SK-N-SH treated with all-trans-retinoic acid at 6 μM for 48 hours (cell line): ENCODE measurements at regions not wholly inside any gene's neighbourhood (a gene's known extent, or its start where the extent isn't known, plus 50 kb on each side); places are given as distances from the start of the nearest gene placed in this dataset.

Experiments
- CREB5 ChIP-seq: fragments of 250-450 bp; sonication (Bioruptor Pico); IDR thresholded peaks from 2 replicates; pipeline ENCODE4 v1.5.1; 2020; ENCODE audit warnings: low read depth, mild to moderate bottlenecking, moderate library complexity
- ESRRG ChIP-seq: fragments of 250-450 bp; sonication (Bioruptor Pico); IDR thresholded peaks from 2 replicates; pipeline ENCODE4 v1.6.1; 2021; ENCODE audit warnings: mild to moderate bottlenecking
- PPARA ChIP-seq: fragments of 250-450 bp; sonication (Bioruptor Pico); IDR thresholded peaks from 2 replicates; pipeline ENCODE4 v1.5.0; 2020; ENCODE audit warnings: mild to moderate bottlenecking, borderline replicate concordance
- RARB ChIP-seq: fragments of 250-450 bp; sonication (Bioruptor Pico); IDR thresholded peaks from 2 replicates; pipeline ENCODE4 v1.8.0; 2021; ENCODE audit warnings: mild to moderate bottlenecking, moderate library complexity
- ZC3H10 ChIP-seq: fragments of 250-450 bp; sonication (Bioruptor Pico); IDR thresholded peaks from 2 replicates; pipeline ENCODE4 v1.5.1; 2021; ENCODE audit warnings: mild to moderate bottlenecking, moderate library complexity
- ZNF565 ChIP-seq: fragments of 450-650 bp; formaldehyde crosslinking; conservative IDR thresholded peaks from 2 replicates; pipeline ENCODE4 v1.5.0; 2020; ENCODE audit warnings: low read depth, mild to moderate bottlenecking, moderate library complexity

- TF ChIP-seq ESRRG (CRISPR knock-in tag) (no peak), ZC3H10 (CRISPR knock-in tag) (no peak), RARB (no peak), ZNF565 (CRISPR knock-in tag) (no peak), CREB5 (CRISPR knock-in tag) (no peak), PPARA (CRISPR knock-in tag) (no peak)
Observed at GRCh38 chr6:8223678-8224077, 121.3 kb upstream of the EEF1E1 start.
